DOHH2 (cell line): ENCODE measurements at regions not wholly inside any gene's neighbourhood (a gene's known extent, or its start where the extent isn't known, plus 50 kb on each side); places are given as distances from the start of the nearest gene placed in this dataset.

ENCODE experiments used
- H3F3A ChIP-seq: fragments of 200-600 bp; sonication (generic), shearing (Covaris generic); 2 replicates; pipeline ENCODE4 v1.6.0; 2016; ENCODE audit warnings: antibody characterized with exemption, mild to moderate bottlenecking; ENCODE audit not compliant: control insufficient read depth, insufficient read depth
- H3K27ac ChIP-seq: fragments of 200-600 bp; sonication (generic); 2 replicates; pipeline ENCODE4 v1.5.1; 2014; ENCODE audit warnings: low read depth, mild to moderate bottlenecking, low read length, moderate library complexity
- H3K27me3 ChIP-seq: fragments of 200-600 bp; sonication (generic); 2 replicates; pipeline ENCODE4 v1.6.1; 2014; ENCODE audit warnings: mild to moderate bottlenecking, low read length, mixed read lengths; ENCODE audit not compliant: control insufficient read depth
- H3K36me3 ChIP-seq: fragments of 200-600 bp; sonication (generic); 2 replicates; pipeline ENCODE4 v1.6.1; 2014; ENCODE audit warnings: mild to moderate bottlenecking, low read length, moderate library complexity, mixed read lengths; ENCODE audit not compliant: control insufficient read depth
- H3K4me1 ChIP-seq: fragments of 200-600 bp; sonication (generic); 2 replicates; pipeline ENCODE4 v1.6.1; 2014; ENCODE audit warnings: mild to moderate bottlenecking, low read length, mixed read lengths; ENCODE audit not compliant: control insufficient read depth
- H3K4me2 ChIP-seq: fragments of 200-600 bp; sonication (generic); 2 replicates; pipeline ENCODE4 v1.6.0; 2014; ENCODE audit warnings: mild to moderate bottlenecking, low read length, moderate library complexity
- H3K4me3 ChIP-seq: fragments of 200-600 bp; sonication (generic); 2 replicates; pipeline ENCODE4 v1.5.1; 2014; ENCODE audit warnings: mild to moderate bottlenecking, low read length, mixed read lengths
- H3K79me2 ChIP-seq: fragments of 200-600 bp; sonication (generic); 2 replicates; pipeline ENCODE4 v1.6.1; 2014; ENCODE audit warnings: mild to moderate bottlenecking, low read length, mixed read lengths; ENCODE audit not compliant: control insufficient read depth
- H3K9me2 ChIP-seq: fragments of 200-600 bp; sonication (generic); replicated peaks from 2 replicates; pipeline ENCODE4 v1.6.1; 2014; ENCODE audit warnings: mild to moderate bottlenecking, low read length, mixed read lengths; ENCODE audit not compliant: control insufficient read depth
- H3K9me3 ChIP-seq: fragments of 200-600 bp; sonication (generic); 2 replicates; pipeline ENCODE4 v1.6.1; 2014; ENCODE audit warnings: antibody characterized with exemption, low read length, mixed read lengths; ENCODE audit not compliant: control insufficient read depth, insufficient read depth
- H4K20me1 ChIP-seq: fragments of 200-600 bp; sonication (generic); 2 replicates; pipeline ENCODE4 v1.6.0; 2014; ENCODE audit warnings: low read depth, mild to moderate bottlenecking, antibody characterized with exemption, low read length, moderate library complexity; ENCODE audit not compliant: control insufficient read depth, insufficient read depth
- CTCF ChIP-seq: fragments of 200-600 bp; sonication (generic); IDR thresholded peaks from one replicate; pipeline ENCODE4 v1.5.1; 2014; ENCODE audit warnings: antibody characterized with exemption, mild to moderate bottlenecking, low read depth, low read length; ENCODE audit not compliant: poor library complexity, severe bottlenecking
- EZH2phosphoT487 ChIP-seq: fragments of 200-600 bp; sonication (generic); IDR thresholded peaks from 2 replicates; pipeline ENCODE4 v1.6.1; 2017; ENCODE audit warnings: borderline replicate concordance, mild to moderate bottlenecking, antibody characterized with exemption, low read length, moderate library complexity, mixed read lengths

DNA sequence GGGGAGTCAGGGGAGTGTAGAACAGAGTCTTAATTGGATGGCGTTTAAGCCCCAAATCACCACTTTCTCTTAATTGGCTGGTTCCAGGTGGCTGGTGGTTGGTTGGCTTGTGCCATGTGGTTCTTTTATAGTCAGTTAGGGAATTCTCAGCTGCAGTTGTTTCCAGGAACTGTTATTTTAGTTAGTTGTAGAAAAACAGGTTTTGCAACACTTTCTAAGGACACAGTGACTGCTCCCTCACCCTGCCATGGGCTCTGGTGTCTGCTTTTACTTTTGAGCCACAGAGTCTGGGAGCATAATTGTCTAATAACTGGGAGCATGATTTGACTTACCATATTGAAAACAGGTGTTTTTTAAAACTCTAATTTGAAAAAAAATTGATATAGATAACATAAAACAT, 75.8 kb upstream of the PCDH18 start:
- no peak overlapping the region for H3K4me2 ChIP-seq
- H3K36me3 ChIP-seq = no peaks in the 10 kb centered on the region
- no peaks in the 10 kb centered on the region for H3F3A ChIP-seq
- H3K27me3 ChIP-seq = no peaks in the 10 kb centered on the region
- H3K27ac ChIP-seq = no peak overlapping the region
- H4K20me1 ChIP-seq = no peaks in the 10 kb centered on the region
- TF ChIP-seq EZH2phosphoT487 = no peak
- TF ChIP-seq CTCF = no peak
- no peaks in the 10 kb centered on the region for H3K9me3 ChIP-seq
- H3K79me2 ChIP-seq = no peaks in the 10 kb centered on the region
- no peaks in the 10 kb centered on the region for H3K9me2 ChIP-seq
- H3K4me1 ChIP-seq = no peaks in the 10 kb centered on the region
- no peak overlapping the region for H3K4me3 ChIP-seq

- no peak overlapping the region for H3K4me2 ChIP-seq
- no peaks in the 10 kb centered on the region for H3K79me2 ChIP-seq
- TF ChIP-seq EZH2phosphoT487 = no peak
- no peak for TF ChIP-seq CTCF
- H3K36me3 ChIP-seq = no peaks in the 10 kb centered on the region
- H3F3A ChIP-seq = no peaks in the 10 kb centered on the region
- H3K4me1 ChIP-seq = no peaks in the 10 kb centered on the region
- no peaks in the 10 kb centered on the region for H4K20me1 ChIP-seq
- H3K9me2 ChIP-seq = no peaks in the 10 kb centered on the region
- H3K4me3 ChIP-seq = no peak overlapping the region
- H3K9me3 ChIP-seq = no peaks in the 10 kb centered on the region
- no peaks in the 10 kb centered on the region for H3K27me3 ChIP-seq
- H3K27ac ChIP-seq = no peak overlapping the region
Observed at GRCh38 chr4:137602436-137602835, 70.1 kb upstream of the PCDH18 start.

DNA sequence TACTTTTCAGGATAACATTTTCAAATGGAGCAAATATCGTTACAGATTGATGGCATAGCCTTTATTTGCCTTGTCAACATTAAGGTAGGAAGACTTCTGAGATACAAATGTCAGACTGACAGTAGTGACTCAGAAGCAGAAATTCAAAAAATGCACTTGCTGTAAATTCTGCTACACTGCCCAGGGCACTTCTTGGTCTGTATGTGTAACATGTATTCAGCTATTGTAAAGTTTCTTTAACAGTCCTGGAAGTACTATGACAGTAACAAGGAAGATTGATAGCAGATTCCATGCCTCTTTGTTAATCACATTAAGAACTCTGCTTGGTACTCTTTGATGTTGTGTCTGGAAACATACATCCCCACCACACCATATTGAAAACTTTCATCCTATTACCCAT, 69.6 kb upstream of the PCDH18 start:
- Histone ChIP-seq H3K4me2 (no peak overlapping the region), H3F3A (no peaks in the 10 kb centered on the region), H3K79me2 (no peaks in the 10 kb centered on the region), H3K4me1 (no peaks in the 10 kb centered on the region), H3K4me3 (no peak overlapping the region), H3K36me3 (no peaks in the 10 kb centered on the region), H3K27me3 (no peaks in the 10 kb centered on the region), H3K9me3 (no peaks in the 10 kb centered on the region), H3K9me2 (no peaks in the 10 kb centered on the region), H4K20me1 (no peaks in the 10 kb centered on the region), H3K27ac (no peak overlapping the region)
- TF ChIP-seq CTCF = no peak
- no peak for TF ChIP-seq EZH2phosphoT487

GRCh38 chr4:137599734-137600133, 67.4 kb upstream of the PCDH18 start:
- H3K4me1 ChIP-seq = no peaks in the 10 kb centered on the region

More at GRCh38 chr4:137599734-137600133, 67.4 kb upstream of the PCDH18 start:
- no peaks in the 10 kb centered on the region for H4K20me1 ChIP-seq
- H3K9me3 ChIP-seq = no peaks in the 10 kb centered on the region
- H3K4me3 ChIP-seq = no peak overlapping the region
- H3K27me3 ChIP-seq = no peaks in the 10 kb centered on the region
- H3K79me2 ChIP-seq = no peaks in the 10 kb centered on the region
- TF ChIP-seq EZH2phosphoT487 = no peak
- TF ChIP-seq CTCF = no peak
- no peak overlapping the region for H3K27ac ChIP-seq
- no peaks in the 10 kb centered on the region for H3F3A ChIP-seq
- H3K9me2 ChIP-seq = no peaks in the 10 kb centered on the region
- H3K4me2 ChIP-seq = no peak overlapping the region
- no peaks in the 10 kb centered on the region for H3K36me3 ChIP-seq
